K562 (cell line): ENCODE measurements at regions not wholly inside any gene's neighbourhood (a gene's known extent, or its start where the extent isn't known, plus 50 kb on each side); places are given as distances from the start of the nearest gene placed in this dataset.

Experiments
- ATAC-seq: fragments of 200-7000 bp; cut with Tn5 transposase; 3 replicates; pipeline ENCODE4 v1.9.1; 2020; ENCODE audit warnings: moderate library complexity
- BruUV-seq: library from RNA; stranded (reverse); fragments of 400-500 nt; replicated peaks from 2 replicates; lab custom pipeline; 2021; lab: Mats Ljungman, UMichigan
- CTCF ChIA-PET: fragments of 300-600 bp; formaldehyde crosslinking; extraction: SDS; loops from one replicate; lab custom pipeline; 2021; ENCODE audit warnings: low intra/inter-chr PET ratio; lab: Yijun Ruan, JAX
- POLR2A ChIA-PET: fragments of 300-600, 350-650 bp; sonication (Branson Sonifier 250); formaldehyde crosslinking; extraction: SDS; loops from one replicate; lab custom pipeline; 2021; ENCODE audit warnings: antibody characterized with exemption, inconsistent platforms; lab: Yijun Ruan, JAX
- DNase-seq, 4 experiments: peaks; one replicate each; pipeline versions ENCODE4 v3.0.0 to v3.0.0-alpha.2; 2011 to 2018; ENCODE audit warnings: low spot score in 3 of 4, mixed read lengths in 3 of 4; ENCODE audit errors: extremely low read depth in 1 of 4
- FAIRE-seq: peaks from 2 replicates; lab custom pipeline; 2011; peaks lifted over from hg19 to GRCh38; lab: Jason Lieb, UNC
- H2AFZ ChIP-seq: 2 replicates; pipeline ENCODE4 v1.6.0; 2011; ENCODE audit warnings: low read depth, low read length, control low read depth, inconsistent platforms
- H3K27ac ChIP-seq: fragments of 200-600 bp; 3 replicates; pipeline ENCODE4 v1.8.0; 2011; ENCODE audit warnings: low read depth, mild to moderate bottlenecking, control low read depth, inconsistent platforms, low read length, moderate library complexity, mixed read lengths; ENCODE audit errors: extremely low read depth
- H3K27me3 ChIP-seq, 2 experiments: fragments of 300-600 bp in 1 of 2; 2 replicates in 1 of 2; 3 replicates in 1 of 2; pipeline versions ENCODE4 v1.6.0 to v1.8.0; 2011; ENCODE audit warnings: inconsistent platforms in 2 of 2, low read length in 2 of 2, mild to moderate bottlenecking in 1 of 2, mixed read lengths in 1 of 2, moderate library complexity in 1 of 2; ENCODE audit not compliant: control insufficient read depth in 2 of 2, insufficient read depth in 2 of 2
- H3K36me3 ChIP-seq: fragments of 300-600 bp; 3 replicates; pipeline ENCODE4 v1.8.0; 2011; ENCODE audit warnings: mild to moderate bottlenecking, low read length, inconsistent platforms; ENCODE audit not compliant: control insufficient read depth, insufficient read depth
- H3K4me1 ChIP-seq, 2 experiments: fragments of 200-600 bp in 1 of 2; replicated peaks in 1 of 2; 2 replicates in 1 of 2; 3 replicates in 1 of 2; pipeline versions ENCODE4 v1.5.1 to v1.8.0; 2011; ENCODE audit warnings: inconsistent platforms in 2 of 2, low read length in 2 of 2, mild to moderate bottlenecking in 1 of 2, mixed read lengths in 1 of 2, moderate library complexity in 1 of 2; ENCODE audit not compliant: control insufficient read depth in 2 of 2, insufficient read depth in 2 of 2
- H3K4me2 ChIP-seq: 2 replicates; pipeline ENCODE4 v1.6.1; 2011; ENCODE audit warnings: low read length, control low read depth, inconsistent platforms, mixed read lengths; ENCODE audit not compliant: insufficient read depth
- H3K4me3 ChIP-seq: fragments of 200-600 bp; sonication (generic), shearing (Covaris generic); 2 replicates; pipeline ENCODE4 v1.5.1; 2016; ENCODE audit warnings: control low read depth, inconsistent platforms
- H3K79me2 ChIP-seq: fragments of 200-600 bp; 3 replicates; pipeline ENCODE4 v1.8.0; 2011; ENCODE audit warnings: low read length, inconsistent platforms; ENCODE audit not compliant: control insufficient read depth, insufficient read depth
- H3K9ac ChIP-seq, 2 experiments: 2 replicates each; pipeline versions ENCODE4 v1.6.0 to v1.6.1; 2011; ENCODE audit warnings: low read depth in 2 of 2, low read length in 2 of 2, control low read depth in 1 of 2, inconsistent platforms in 1 of 2, mild to moderate bottlenecking in 1 of 2, mixed read lengths in 1 of 2; ENCODE audit not compliant: insufficient read depth in 1 of 2
- H3K9me1 ChIP-seq: one replicate; pipeline ENCODE4 v1.6.0; 2011; ENCODE audit warnings: inconsistent platforms, mild to moderate bottlenecking, low read length, moderate library complexity; ENCODE audit not compliant: control insufficient read depth, insufficient read depth
- H3K9me3 ChIP-seq: replicated peaks from 2 replicates; pipeline ENCODE4 v1.5.1; 2011; ENCODE audit warnings: low read depth, low read length, inconsistent platforms; ENCODE audit not compliant: control insufficient read depth, insufficient read depth
- H4K20me1 ChIP-seq: replicated peaks from 2 replicates; pipeline ENCODE4 v1.6.1; 2011; ENCODE audit warnings: low read length, inconsistent platforms, mixed read lengths; ENCODE audit not compliant: control insufficient read depth, insufficient read depth
- ELF1 ChIP-seq: fragments of 200-800 bp; sonication (Bioruptor generic); IDR thresholded peaks from 2 replicates; pipeline ENCODE4 v1.6.1; 2016; ENCODE audit warnings: missing genetic modification characterization, missing compliant biosample characterization
- EZH2 ChIP-seq: IDR thresholded peaks from 2 replicates; pipeline ENCODE4 v1.6.1; 2012; ENCODE audit warnings: low read depth, mild to moderate bottlenecking, inconsistent platforms, low read length, borderline replicate concordance
- L3MBTL2 ChIP-seq: fragments of 450-650 bp; IDR thresholded peaks from 2 replicates; pipeline ENCODE4 v1.6.1; 2016; ENCODE audit warnings: mild to moderate bottlenecking, moderate library complexity
- SOX6 ChIP-seq: fragments of 450-650 bp; IDR thresholded peaks from 2 replicates; pipeline ENCODE4 v1.6.1; 2014; ENCODE audit warnings: mild to moderate bottlenecking
- TRIM28 ChIP-seq: fragments of 450-650 bp; IDR thresholded peaks from 2 replicates; pipeline ENCODE4 v1.6.1; 2017
- ZBTB7A ChIP-seq: IDR thresholded peaks from 2 replicates; pipeline ENCODE4 v1.6.1; 2011; ENCODE audit warnings: low read depth, mild to moderate bottlenecking, low read length, moderate library complexity, borderline replicate concordance; ENCODE audit not compliant: control insufficient read depth
- WGBS: fragments of 100-300 bp; shearing (Covaris generic); methylation state at CpG from one replicate; pipeline ENCODE4 v1.1.6; 2016; ENCODE audit warnings: low coverage, mixed read lengths; ENCODE audit not compliant: insufficient coverage; ENCODE audit errors: missing lambda C conversion rate; 5-methylcytosine and 5-hydroxymethylcytosine counted together
- in situ Hi-C: fragments of 300-500 bp; cut with MboI; formaldehyde crosslinking; loops from 4 replicates; pipeline ENCODE4 v1.15.0; 2018; ENCODE audit warnings: inconsistent platforms, mixed read lengths
- intact Hi-C: fragments of 100-400 bp; cut with micrococcal nuclease; formaldehyde crosslinking; loops from 2 replicates; pipeline ENCODE4 v1.14.2; 2022
- TF ChIP-seq, protein P1 (sequence below): fragments of 450-650 bp; formaldehyde crosslinking; IDR thresholded peaks from 2 replicates; pipeline ENCODE4 v1.4.0; 2022; ENCODE audit warnings: missing genetic modification characterization
- TF ChIP-seq, protein P2 (sequence below): sonication (generic); formaldehyde crosslinking; IDR thresholded peaks from 2 replicates; pipeline ENCODE4 v1.9.0; 2022; ENCODE audit warnings: mild to moderate bottlenecking, missing genetic modification reagents

DNA sequence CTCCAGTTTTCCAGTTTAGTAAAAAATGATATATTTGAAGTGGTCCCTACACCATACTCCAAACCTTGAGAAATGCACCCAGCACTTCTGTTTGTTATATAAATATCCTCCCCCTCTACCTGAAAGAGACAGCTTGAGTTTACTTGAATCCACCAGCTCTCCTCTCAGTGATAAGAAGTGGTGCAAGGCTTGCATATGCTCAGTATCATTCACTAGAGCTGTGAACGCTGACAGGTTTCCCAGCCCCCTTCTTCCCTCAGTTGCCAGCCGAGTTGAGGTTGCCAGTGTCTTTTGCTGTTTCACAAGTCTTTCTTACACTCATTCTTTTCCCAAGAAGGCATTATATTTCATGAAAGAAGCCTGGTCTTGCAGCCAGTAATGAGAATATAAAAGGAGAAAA, 880.0 kb downstream of the LRRTM4 start:
- H3K4me3 ChIP-seq = no peak overlapping the region
- ATAC-seq = no peak
- no peaks in the 10 kb centered on the region for H3K9me3 ChIP-seq
- no peaks in the 10 kb centered on the region for H4K20me1 ChIP-seq
- H3K4me2 ChIP-seq = no peak overlapping the region
- CTCF ChIA-PET = no interaction called here
- H3K27ac ChIP-seq = no peak overlapping the region
- H3K9ac ChIP-seq = no peak overlapping the region
- no peaks in the 10 kb centered on the region for H3K27me3 ChIP-seq
- FAIRE-seq = no peak
- POLR2A ChIA-PET = no interaction called here
- no peaks in the 10 kb centered on the region for H3K4me1 ChIP-seq
- no peaks in the 10 kb centered on the region for H3K9me1 ChIP-seq
- in situ Hi-C loops = no loop called here
- no peak overlapping the region for H2AFZ ChIP-seq
- no peak for DNase-seq
- H3K79me2 ChIP-seq = no peaks in the 10 kb centered on the region
- no peaks in the 10 kb centered on the region for H3K36me3 ChIP-seq
- TF ChIP-seq ZBTB7A = no peak
- TF ChIP-seq EZH2 = no peak
- TF ChIP-seq, protein P1, sequence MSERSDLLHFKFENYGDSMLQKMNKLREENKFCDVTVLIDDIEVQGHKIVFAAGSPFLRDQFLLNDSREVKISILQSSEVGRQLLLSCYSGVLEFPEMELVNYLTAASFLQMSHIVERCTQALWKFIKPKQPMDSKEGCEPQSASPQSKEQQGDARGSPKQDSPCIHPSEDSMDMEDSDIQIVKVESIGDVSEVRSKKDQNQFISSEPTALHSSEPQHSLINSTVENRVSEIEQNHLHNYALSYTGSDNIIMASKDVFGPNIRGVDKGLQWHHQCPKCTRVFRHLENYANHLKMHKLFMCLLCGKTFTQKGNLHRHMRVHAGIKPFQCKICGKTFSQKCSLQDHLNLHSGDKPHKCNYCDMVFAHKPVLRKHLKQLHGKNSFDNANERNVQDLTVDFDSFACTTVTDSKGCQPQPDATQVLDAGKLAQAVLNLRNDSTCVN = no peak
- TF ChIP-seq TRIM28 = no peak
- no peak for TF ChIP-seq L3MBTL2
- TF ChIP-seq ELF1 (tag) = no peak
- TF ChIP-seq SOX6 = no peak
- TF ChIP-seq, protein P2, sequence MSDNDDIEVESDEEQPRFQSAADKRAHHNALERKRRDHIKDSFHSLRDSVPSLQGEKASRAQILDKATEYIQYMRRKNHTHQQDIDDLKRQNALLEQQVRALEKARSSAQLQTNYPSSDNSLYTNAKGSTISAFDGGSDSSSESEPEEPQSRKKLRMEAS (CRISPR knock-in tag) = no peak
- 0% methylated on average over 2 of the region's 2 CpGs for WGBS
- BruUV-seq = no TSS peak
- intact Hi-C loops = no loop called here
